Fibroblast of pulmonary artery (primary cell): ENCODE measurements at regions not wholly inside any gene's neighbourhood (a gene's known extent, or its start where the extent isn't known, plus 50 kb on each side); places are given as distances from the start of the nearest gene placed in this dataset.
A peak's percentile ranks its signal among the peaks of the same experiment; 100 is the strongest.

Source experiments
- DNase-seq: peaks from one replicate; pipeline ENCODE4 v3.0.0-alpha.2; 2010; ENCODE audit warnings: low read depth
- H3K4me3 ChIP-seq: replicated peaks from 2 replicates; pipeline ENCODE4 v1.5.1; 2011; ENCODE audit warnings: low read depth, mild to moderate bottlenecking, control low read depth, low read length, moderate library complexity
- CTCF ChIP-seq: IDR thresholded peaks from 2 replicates; pipeline ENCODE4 v1.5.1; 2011; ENCODE audit warnings: mild to moderate bottlenecking, control low read depth, low read length, inconsistent platforms; ENCODE audit errors: missing control alignments

GRCh38 chr2:172293952-172294351, 133.4 kb upstream of the ITGA6 start:
- no peak overlapping the region for H3K4me3 ChIP-seq
- TF ChIP-seq CTCF, result no peak
- DNase-seq, result peak; percentile 80

- no peak overlapping the region for H3K4me3 ChIP-seq
- DNase-seq, result no peak
- TF ChIP-seq CTCF, result no peak
These were observed 132.4 kb upstream of the ITGA6 start for GRCh38 chr2:172294983-172295382.

GRCh38 chr2:172295677-172296076, 131.7 kb upstream of the ITGA6 start:
- no peak for DNase-seq
- no peak overlapping the region for H3K4me3 ChIP-seq
- TF ChIP-seq CTCF, result no peak

- TF ChIP-seq CTCF, result no peak
- H3K4me3 ChIP-seq, result no peak overlapping the region
- DNase-seq, result no peak
These were observed 130.9 kb upstream of the ITGA6 start for GRCh38 chr2:172296267-172297046.

GRCh38 chr2:172297531-172297930, 129.9 kb upstream of the ITGA6 start:
- no peak overlapping the region for H3K4me3 ChIP-seq
- no peak for TF ChIP-seq CTCF
- DNase-seq, result no peak

GRCh38 chr2:172297950-172298349, 129.4 kb upstream of the ITGA6 start:
- no peak for TF ChIP-seq CTCF
- H3K4me3 ChIP-seq, result no peak overlapping the region

GRCh38 chr2:172299741-172300140, 127.6 kb upstream of the ITGA6 start:
- H3K4me3 ChIP-seq, result no peak overlapping the region
- no peak for TF ChIP-seq CTCF
- peak; percentile 56 for DNase-seq

More at GRCh38 chr2:172297950-172298349, 129.4 kb upstream of the ITGA6 start:
- no peak for DNase-seq
